ENCODE measurements at regions not wholly inside any gene's neighbourhood (a gene's known extent, or its start where the extent isn't known, plus 50 kb on each side); places are given as distances from the start of the nearest gene placed in this dataset.

DNA sequence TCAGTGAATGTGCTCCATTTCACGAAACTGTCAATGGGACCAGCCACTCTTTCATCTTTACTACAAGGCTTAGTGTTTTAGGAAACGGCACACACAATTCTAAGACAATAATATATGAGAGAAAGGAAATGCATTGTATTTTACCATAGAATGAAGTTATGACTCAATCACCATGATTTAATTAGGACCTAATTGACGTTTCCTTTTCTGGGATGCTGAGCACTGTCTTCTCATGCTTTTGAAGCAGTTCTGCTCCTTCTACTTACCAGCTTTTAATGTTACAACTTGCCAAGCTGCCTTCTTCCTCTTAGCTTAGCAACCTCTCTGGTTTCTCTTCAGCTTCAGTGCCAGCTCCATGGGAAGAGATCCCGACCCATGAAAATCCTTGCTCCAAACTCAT, 94.3 kb upstream of the SERPINE2 start:
- TF ChIP-seq, protein P1, sequence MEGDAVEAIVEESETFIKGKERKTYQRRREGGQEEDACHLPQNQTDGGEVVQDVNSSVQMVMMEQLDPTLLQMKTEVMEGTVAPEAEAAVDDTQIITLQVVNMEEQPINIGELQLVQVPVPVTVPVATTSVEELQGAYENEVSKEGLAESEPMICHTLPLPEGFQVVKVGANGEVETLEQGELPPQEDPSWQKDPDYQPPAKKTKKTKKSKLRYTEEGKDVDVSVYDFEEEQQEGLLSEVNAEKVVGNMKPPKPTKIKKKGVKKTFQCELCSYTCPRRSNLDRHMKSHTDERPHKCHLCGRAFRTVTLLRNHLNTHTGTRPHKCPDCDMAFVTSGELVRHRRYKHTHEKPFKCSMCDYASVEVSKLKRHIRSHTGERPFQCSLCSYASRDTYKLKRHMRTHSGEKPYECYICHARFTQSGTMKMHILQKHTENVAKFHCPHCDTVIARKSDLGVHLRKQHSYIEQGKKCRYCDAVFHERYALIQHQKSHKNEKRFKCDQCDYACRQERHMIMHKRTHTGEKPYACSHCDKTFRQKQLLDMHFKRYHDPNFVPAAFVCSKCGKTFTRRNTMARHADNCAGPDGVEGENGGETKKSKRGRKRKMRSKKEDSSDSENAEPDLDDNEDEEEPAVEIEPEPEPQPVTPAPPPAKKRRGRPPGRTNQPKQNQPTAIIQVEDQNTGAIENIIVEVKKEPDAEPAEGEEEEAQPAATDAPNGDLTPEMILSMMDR (IDR thresholded peaks at IDR 0.05; ENCODE audit: control extremely low read depth in 1 of 3, insufficient read depth in 1 of 3, low read depth in 1 of 3, low read length in 3 of 3), result no peak
- no peak for TF ChIP-seq EP300 (IDR thresholded peaks at IDR 0.05; ENCODE audit: borderline replicate concordance in 1 of 2, low read depth in 2 of 2, low read length in 2 of 2)
- no peak for TF ChIP-seq HDAC2 (IDR thresholded peaks at IDR 0.05; ENCODE audit: borderline replicate concordance in 1 of 2, low read depth in 2 of 2, low read length in 2 of 2)
- TF ChIP-seq POLR2AphosphoS5 (IDR thresholded peaks at IDR 0.05; ENCODE audit: low read depth, low read length), result no peak
- no peak for TF ChIP-seq GABPA (IDR thresholded peaks at IDR 0.05; ENCODE audit: borderline replicate concordance, insufficient read depth, low read length)
- no peak for TF ChIP-seq MAX (IDR thresholded peaks at IDR 0.05)
- TF ChIP-seq EZH2 (IDR thresholded peaks at IDR 0.05; ENCODE audit: low read depth, low read length, severe bottlenecking), result no peak
- TF ChIP-seq NANOG (IDR thresholded peaks at IDR 0.05; ENCODE audit: insufficient read depth, low read depth, low read length, poor library complexity, severe bottlenecking), result no peak
- TF ChIP-seq GTF2F1 (IDR thresholded peaks at IDR 0.05; ENCODE audit: borderline replicate concordance, low read depth, low read length), result no peak
- no peak for TF ChIP-seq SIN3A (conservative IDR thresholded peaks at IDR 0.05 in 1 of 2, IDR thresholded peaks at IDR 0.05 in 1 of 2; ENCODE audit: low read depth in 1 of 2, low read length in 2 of 2)
- TF ChIP-seq TEAD4 (IDR thresholded peaks at IDR 0.05; ENCODE audit: low read depth, low read length), result no peak
